Urothelium cell line (cell line): ENCODE measurements at regions not wholly inside any gene's neighbourhood (a gene's known extent, or its start where the extent isn't known, plus 50 kb on each side); places are given as distances from the start of the nearest gene placed in this dataset.

ENCODE experiments used
- DNase-seq: peaks from one replicate; pipeline ENCODE4 v3.0.0; 2011; ENCODE audit warnings: low spot score, mixed read lengths
- FAIRE-seq: peaks from 2 replicates; lab custom pipeline; 2011; peaks lifted over from hg19 to GRCh38; lab: Jason Lieb, UNC

DNA sequence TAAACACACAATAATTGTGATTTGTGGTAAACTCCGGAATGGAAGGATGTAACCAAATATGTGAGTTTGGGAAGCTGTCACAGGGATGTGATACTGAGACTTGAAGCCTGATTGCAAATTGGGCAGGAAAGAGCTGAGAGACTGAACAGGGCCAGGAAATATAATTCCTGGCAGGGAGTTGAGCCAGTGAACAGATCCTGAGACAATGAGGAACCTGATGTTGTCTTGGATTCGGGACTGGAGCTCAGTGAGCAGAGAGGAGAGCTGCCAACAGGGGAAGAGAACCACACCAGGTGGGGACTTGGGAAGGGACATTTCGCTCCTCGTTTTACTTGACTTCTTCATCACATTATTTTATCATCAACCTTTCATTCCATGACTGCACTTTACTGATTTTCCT lies 386.0 kb downstream of the TLL1 start:
- FAIRE-seq = no peak
- no peak for DNase-seq

- DNase-seq (no peak), FAIRE-seq (no peak)
Measured at GRCh38 chr4:166274136-166274761, 401.2 kb downstream of the TLL1 start.

- DNase-seq (no peak), FAIRE-seq (no peak)
Measured at GRCh38 chr4:166274775-166275174, 401.7 kb downstream of the TLL1 start.

GRCh38 chr4:166277401-166277800 lies 404.4 kb downstream of the TLL1 start:
- DNase-seq (no peak), FAIRE-seq (no peak)

DNA sequence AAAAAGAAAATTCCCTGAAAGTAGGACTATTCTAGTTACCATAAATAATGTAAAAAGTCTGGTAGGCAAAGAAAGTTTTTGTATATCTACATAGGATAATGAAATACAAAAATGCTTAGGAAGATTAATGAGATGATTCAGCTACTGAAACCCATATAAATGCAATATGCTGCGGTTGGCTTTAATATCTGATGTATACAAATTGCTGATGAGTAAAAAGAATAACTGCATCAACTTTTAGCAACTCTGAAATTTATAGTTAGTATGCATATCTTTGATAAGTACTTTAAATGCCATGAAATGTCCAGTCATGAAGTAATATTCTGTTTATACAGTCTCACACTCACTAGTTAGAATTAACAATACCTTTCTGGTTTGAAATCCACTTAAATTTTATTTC lies 404.8 kb downstream of the TLL1 start:
- no peak for FAIRE-seq
- DNase-seq = no peak

- FAIRE-seq (no peak), DNase-seq (no peak)
Measured at GRCh38 chr4:166279261-166279660, 406.2 kb downstream of the TLL1 start.

DNA sequence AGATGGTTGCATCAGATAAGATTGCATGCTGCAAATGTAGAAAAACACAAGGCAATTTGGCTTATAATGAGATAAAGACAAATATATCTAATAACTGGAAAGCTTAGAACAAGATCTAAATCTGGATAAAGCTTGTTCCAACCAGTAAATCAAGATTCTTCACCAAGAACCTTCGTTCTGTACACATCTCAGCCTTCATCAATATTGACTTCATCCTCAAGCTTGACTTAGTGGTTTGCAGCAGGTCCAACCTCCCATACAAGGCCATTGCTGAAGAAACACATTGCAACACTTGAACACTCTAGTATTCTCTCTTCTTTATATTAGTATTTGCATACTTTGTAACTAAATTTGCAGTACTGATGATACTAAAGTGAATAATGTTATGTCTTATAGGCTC lies 407.6 kb downstream of the TLL1 start:
- DNase-seq (no peak), FAIRE-seq (no peak)

GRCh38 chr4:166282081-166282770 lies 409.2 kb downstream of the TLL1 start:
- FAIRE-seq = no peak

GRCh38 chr4:166284221-166284620 lies 411.2 kb downstream of the TLL1 start:
- DNase-seq (no peak), FAIRE-seq (no peak)

More at GRCh38 chr4:166282081-166282770, 409.2 kb downstream of the TLL1 start:
- no peak for DNase-seq

DNA sequence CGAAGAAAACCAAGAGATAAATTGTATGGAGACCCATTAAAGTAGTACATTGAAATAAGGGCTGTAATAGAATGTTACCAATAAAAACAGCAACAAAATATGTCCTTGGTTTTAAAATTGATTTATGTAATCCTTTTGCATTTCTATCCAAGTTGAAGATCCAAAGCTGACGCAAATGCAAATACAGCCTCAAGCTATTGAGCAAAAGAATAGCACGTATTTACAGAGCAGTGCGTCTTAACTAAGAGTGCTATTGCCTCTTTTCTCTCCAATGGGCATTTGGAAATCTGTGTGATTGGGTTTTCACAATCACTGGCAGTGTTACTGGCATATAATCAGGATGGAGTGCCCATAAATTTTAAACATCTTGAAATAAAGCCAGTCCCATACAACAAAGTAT lies 417.4 kb downstream of the TLL1 start:
- FAIRE-seq = no peak
- DNase-seq = no peak

DNA sequence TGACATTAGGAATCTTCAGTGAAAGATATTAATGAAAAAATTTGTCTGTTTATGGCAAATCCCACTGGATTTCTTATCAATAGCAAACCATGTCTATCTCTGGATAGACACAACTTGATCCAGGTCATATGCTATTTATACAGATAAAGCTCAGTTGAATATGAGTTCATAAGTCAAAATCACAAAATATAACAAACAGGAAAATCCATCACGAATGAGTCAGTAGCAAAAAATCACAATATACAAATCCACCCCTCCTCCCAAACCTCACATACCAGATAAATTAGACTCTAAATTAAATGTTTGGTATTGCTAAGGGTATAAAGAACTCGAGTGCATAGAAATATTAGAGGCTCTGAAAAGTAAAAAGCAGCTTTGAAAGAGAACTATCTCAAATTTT lies 420.5 kb downstream of the TLL1 start:
- no peak for FAIRE-seq

GRCh38 chr4:166301266-166301665 lies 428.2 kb downstream of the TLL1 start:
- DNase-seq (no peak), FAIRE-seq (no peak)

More for the DNA sequence above, 420.5 kb downstream of the TLL1 start:
- DNase-seq = no peak

GRCh38 chr4:166308647-166309046 lies 435.6 kb downstream of the TLL1 start:
- FAIRE-seq (no peak), DNase-seq (no peak)

GRCh38 chr4:166309286-166309685 lies 436.2 kb downstream of the TLL1 start:
- no peak for FAIRE-seq

DNA sequence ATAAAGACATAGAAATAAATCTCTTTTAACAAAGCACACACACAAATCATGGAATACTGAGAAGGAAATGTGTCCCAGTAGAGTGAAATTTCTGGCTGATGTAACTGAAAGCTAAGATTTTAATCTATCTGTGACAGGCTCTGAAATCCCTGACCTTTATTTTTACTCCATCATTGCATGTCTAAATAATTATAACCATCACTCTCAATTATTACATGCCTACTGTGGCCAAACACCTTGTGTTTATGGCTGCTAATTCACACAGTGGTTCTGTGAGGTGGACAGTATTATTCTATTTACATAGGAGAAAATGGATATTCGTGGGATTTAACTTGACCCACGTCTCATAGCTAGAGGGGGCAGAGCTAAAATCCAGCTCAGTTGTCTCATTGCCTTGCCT lies 438.1 kb downstream of the TLL1 start:
- FAIRE-seq (no peak), DNase-seq (no peak)

More at GRCh38 chr4:166309286-166309685, 436.2 kb downstream of the TLL1 start:
- DNase-seq = no peak

DNA sequence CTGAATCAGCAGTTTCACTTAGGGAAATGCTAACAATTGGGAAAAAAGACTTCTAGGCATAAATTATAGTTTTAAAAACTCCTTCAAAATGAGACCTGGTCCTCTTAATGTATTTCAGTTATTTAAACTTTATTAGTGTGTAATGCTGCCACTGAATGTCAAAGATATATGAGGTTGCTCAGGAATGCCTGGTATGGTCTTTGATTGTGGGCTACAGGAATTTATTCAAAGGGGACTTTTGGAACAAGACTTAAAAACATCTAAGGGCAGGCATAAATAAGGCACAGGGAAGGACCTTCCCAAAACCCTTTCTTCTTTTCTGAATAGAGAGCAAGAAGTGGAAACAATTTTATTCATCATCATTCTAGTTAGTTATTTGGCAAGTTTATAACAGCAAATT lies 439.1 kb downstream of the TLL1 start:
- no peak for FAIRE-seq
- no peak for DNase-seq

DNA sequence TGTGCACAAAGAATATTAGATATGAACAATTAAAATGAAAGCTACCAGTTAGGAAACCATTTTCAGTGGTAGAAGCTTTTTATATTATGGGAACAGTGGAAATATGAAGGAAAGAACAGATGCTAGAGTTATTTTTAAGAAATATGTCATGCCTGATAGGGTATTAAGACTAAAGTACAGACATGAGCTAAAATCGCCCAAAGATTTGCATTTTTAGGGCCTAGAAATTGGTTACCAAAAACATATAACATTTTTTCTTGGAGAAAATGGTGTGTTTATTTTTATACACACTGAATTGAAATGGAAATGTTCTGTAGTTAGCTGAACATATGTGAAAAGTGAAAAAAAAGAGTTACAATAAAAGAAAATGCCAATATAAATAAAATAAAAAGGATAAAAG lies 441.9 kb downstream of the TLL1 start:
- no peak for DNase-seq
- FAIRE-seq = no peak

GRCh38 chr4:166315721-166316467 lies 442.9 kb downstream of the TLL1 start:
- FAIRE-seq (no peak), DNase-seq (no peak)

- DNase-seq (peak; percentile 18), FAIRE-seq (no peak)
Measured at GRCh38 chr4:166318810-166319525, 445.9 kb downstream of the TLL1 start.

- FAIRE-seq = no peak
Measured at GRCh38 chr4:166323250-166323649, 450.2 kb downstream of the TLL1 start.

DNA sequence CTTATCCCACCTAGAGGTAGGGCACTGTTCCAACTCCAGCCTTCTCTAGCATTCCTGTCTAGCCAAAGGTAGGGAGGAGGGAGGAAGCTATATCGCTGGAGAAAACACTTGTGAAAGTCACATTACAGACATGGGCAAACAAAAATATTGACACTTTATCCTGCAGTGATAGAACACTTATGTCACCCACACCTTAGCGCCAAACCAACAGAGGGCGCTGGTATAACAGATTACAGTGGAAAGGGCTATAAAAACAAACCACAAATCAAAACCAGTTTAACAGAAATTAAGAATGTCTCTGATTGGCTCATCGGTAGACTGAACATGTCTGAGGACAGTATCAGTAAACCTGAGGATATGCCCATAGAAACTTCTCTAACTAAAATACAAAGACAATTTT lies 451.3 kb downstream of the TLL1 start:
- FAIRE-seq = no peak
- no peak for DNase-seq

More at GRCh38 chr4:166323250-166323649, 450.2 kb downstream of the TLL1 start:
- no peak for DNase-seq
